Activated naive CD8-positive, alpha-beta T cell treated with anti-CD3 and anti-CD28 coated beads, Interleukin-2, amount 50 U/mL, for 24 hours (primary cell): ENCODE measurements at regions not wholly inside any gene's neighbourhood (a gene's known extent, or its start where the extent isn't known, plus 50 kb on each side); places are given as distances from the start of the nearest gene placed in this dataset.

Source experiments
- ATAC-seq: fragments of 150-1000 bp; cut with Tn5 transposase; one replicate; pipeline ENCODE4 v1.10.0; 2021
- DNase-seq: peaks from one replicate; pipeline ENCODE4 v3.0.0; 2021
- H3K27ac Mint-ChIP-seq: one replicate; pipeline ENCODE4 v1.8.0; 2021; ENCODE audit warnings: mild to moderate bottlenecking, mixed read lengths
- H3K27me3 Mint-ChIP-seq: one replicate; pipeline ENCODE4 v1.8.0; 2021; ENCODE audit warnings: mixed read lengths
- H3K36me3 Mint-ChIP-seq: one replicate; pipeline ENCODE4 v1.8.0; 2021; ENCODE audit warnings: low read depth, mixed read lengths
- H3K4me1 Mint-ChIP-seq: one replicate; pipeline ENCODE4 v1.8.0; 2021; ENCODE audit warnings: mixed read lengths
- H3K4me3 Mint-ChIP-seq: one replicate; pipeline ENCODE4 v1.8.0; 2021; ENCODE audit warnings: mild to moderate bottlenecking, moderate library complexity, mixed read lengths
- H3K9me3 Mint-ChIP-seq: one replicate; pipeline ENCODE4 v1.8.0; 2021; ENCODE audit warnings: mixed read lengths

- no peak overlapping the region for H3K27ac Mint-ChIP-seq
- peaks cover 3% of the 10 kb centered on the region for H3K9me3 Mint-ChIP-seq
- H3K4me3 Mint-ChIP-seq, result no peak overlapping the region
- no peaks in the 10 kb centered on the region for H3K27me3 Mint-ChIP-seq
- ATAC-seq (no peak), DNase-seq (no peak)
- no peaks in the 10 kb centered on the region for H3K36me3 Mint-ChIP-seq
- H3K4me1 Mint-ChIP-seq, result no peaks in the 10 kb centered on the region
Observed at GRCh38 chr3:117192888-117193287, 483.3 kb downstream of the TUSC7 start.

- Mint-ChIP-seq H3K4me1 (no peaks in the 10 kb centered on the region), H3K4me3 (no peak overlapping the region), H3K9me3 (peaks cover 3% of the 10 kb centered on the region), H3K36me3 (no peaks in the 10 kb centered on the region), H3K27ac (no peak overlapping the region), H3K27me3 (no peaks in the 10 kb centered on the region)
- no peak for ATAC-seq
- DNase-seq, result no peak
Observed at GRCh38 chr3:117193390-117193789, 483.8 kb downstream of the TUSC7 start.

GRCh38 chr3:117195034-117195433, 485.5 kb downstream of the TUSC7 start:
- ATAC-seq, result no peak
- peaks cover 10% of the 10 kb centered on the region for H3K9me3 Mint-ChIP-seq
- H3K4me1 Mint-ChIP-seq, result no peaks in the 10 kb centered on the region
- no peak overlapping the region for H3K4me3 Mint-ChIP-seq
- no peaks in the 10 kb centered on the region for H3K36me3 Mint-ChIP-seq
- no peak overlapping the region for H3K27ac Mint-ChIP-seq
- H3K27me3 Mint-ChIP-seq, result no peaks in the 10 kb centered on the region
- no peak for DNase-seq

- no peaks in the 10 kb centered on the region for H3K36me3 Mint-ChIP-seq
- H3K4me1 Mint-ChIP-seq, result no peaks in the 10 kb centered on the region
- DNase-seq (no peak), ATAC-seq (no peak)
- no peak overlapping the region for H3K27ac Mint-ChIP-seq
- no peak overlapping the region for H3K4me3 Mint-ChIP-seq
- H3K27me3 Mint-ChIP-seq, result no peaks in the 10 kb centered on the region
- H3K9me3 Mint-ChIP-seq, result peaks cover 18% of the 10 kb centered on the region
Observed at GRCh38 chr3:117200962-117201361, 491.4 kb downstream of the TUSC7 start.

GRCh38 chr3:117201901-117202774, 492.6 kb downstream of the TUSC7 start:
- Mint-ChIP-seq H3K4me3 (no peak overlapping the region), H3K4me1 (no peaks in the 10 kb centered on the region), H3K9me3 (peaks cover 18% of the 10 kb centered on the region), H3K27me3 (no peaks in the 10 kb centered on the region), H3K27ac (no peak overlapping the region), H3K36me3 (no peaks in the 10 kb centered on the region)
- DNase-seq (no peak), ATAC-seq (no peak)

- Mint-ChIP-seq H3K27me3 (no peaks in the 10 kb centered on the region), H3K27ac (no peak overlapping the region), H3K4me1 (no peaks in the 10 kb centered on the region), H3K36me3 (no peaks in the 10 kb centered on the region), H3K9me3 (peaks cover 5% of the 10 kb centered on the region), H3K4me3 (no peak overlapping the region)
- DNase-seq, result no peak
- ATAC-seq, result no peak
Observed at GRCh38 chr3:117217355-117217754, 507.8 kb downstream of the TUSC7 start.

- DNase-seq, result no peak
- Mint-ChIP-seq H3K27me3 (no peaks in the 10 kb centered on the region), H3K27ac (no peak overlapping the region), H3K4me3 (no peak overlapping the region), H3K36me3 (no peaks in the 10 kb centered on the region), H3K9me3 (peaks cover 2% of the 10 kb centered on the region), H3K4me1 (no peaks in the 10 kb centered on the region)
- ATAC-seq, result no peak
Observed at GRCh38 chr3:117217760-117218316, 508.3 kb downstream of the TUSC7 start.

GRCh38 chr3:117218641-117219048, 509.1 kb downstream of the TUSC7 start:
- H3K4me3 Mint-ChIP-seq, result no peak overlapping the region
- DNase-seq, result no peak
- H3K27me3 Mint-ChIP-seq, result no peaks in the 10 kb centered on the region
- no peak for ATAC-seq
- no peaks in the 10 kb centered on the region for H3K9me3 Mint-ChIP-seq
- no peak overlapping the region for H3K27ac Mint-ChIP-seq
- H3K4me1 Mint-ChIP-seq, result no peaks in the 10 kb centered on the region
- H3K36me3 Mint-ChIP-seq, result no peaks in the 10 kb centered on the region

GRCh38 chr3:117219296-117219695, 509.7 kb downstream of the TUSC7 start:
- ATAC-seq (no peak), DNase-seq (no peak)
- Mint-ChIP-seq H3K4me1 (no peaks in the 10 kb centered on the region), H3K27ac (no peak overlapping the region), H3K27me3 (no peaks in the 10 kb centered on the region), H3K36me3 (no peaks in the 10 kb centered on the region), H3K4me3 (no peak overlapping the region), H3K9me3 (no peaks in the 10 kb centered on the region)

GRCh38 chr3:117226932-117227331, 517.4 kb downstream of the TUSC7 start:
- no peak for ATAC-seq
- Mint-ChIP-seq H3K36me3 (no peaks in the 10 kb centered on the region), H3K9me3 (peaks cover 8% of the 10 kb centered on the region)

GRCh38 chr3:117228466-117228865, 518.9 kb downstream of the TUSC7 start:
- Mint-ChIP-seq H3K9me3 (peaks cover 8% of the 10 kb centered on the region), H3K27ac (no peak overlapping the region), H3K4me3 (no peak overlapping the region), H3K36me3 (no peaks in the 10 kb centered on the region), H3K4me1 (no peaks in the 10 kb centered on the region), H3K27me3 (peaks cover 2% of the 10 kb centered on the region)
- ATAC-seq, result no peak
- no peak for DNase-seq

More at GRCh38 chr3:117226932-117227331, 517.4 kb downstream of the TUSC7 start:
- DNase-seq, result no peak
- Mint-ChIP-seq H3K27me3 (peaks cover 2% of the 10 kb centered on the region), H3K27ac (no peak overlapping the region), H3K4me1 (no peaks in the 10 kb centered on the region), H3K4me3 (no peak overlapping the region)

- Mint-ChIP-seq H3K36me3 (no peaks in the 10 kb centered on the region), H3K4me1 (no peaks in the 10 kb centered on the region), H3K4me3 (no peak overlapping the region), H3K27ac (no peak overlapping the region), H3K9me3 (peaks cover 8% of the 10 kb centered on the region), H3K27me3 (peaks cover 2% of the 10 kb centered on the region)
- no peak for ATAC-seq
- no peak for DNase-seq
Observed at GRCh38 chr3:117230924-117231323, 521.3 kb downstream of the TUSC7 start.

GRCh38 chr3:117234331-117234730, 524.8 kb downstream of the TUSC7 start:
- H3K4me3 Mint-ChIP-seq, result no peak overlapping the region
- peaks cover 2% of the 10 kb centered on the region for H3K27me3 Mint-ChIP-seq
- H3K4me1 Mint-ChIP-seq, result no peaks in the 10 kb centered on the region
- H3K9me3 Mint-ChIP-seq, result peaks cover 8% of the 10 kb centered on the region
- ATAC-seq, result no peak
- H3K36me3 Mint-ChIP-seq, result no peaks in the 10 kb centered on the region
- DNase-seq, result no peak
- H3K27ac Mint-ChIP-seq, result no peak overlapping the region

GRCh38 chr3:117235304-117235703, 525.7 kb downstream of the TUSC7 start:
- Mint-ChIP-seq H3K9me3 (peaks cover 4% of the 10 kb centered on the region), H3K4me3 (no peak overlapping the region), H3K36me3 (no peaks in the 10 kb centered on the region), H3K27ac (no peak overlapping the region), H3K4me1 (no peaks in the 10 kb centered on the region), H3K27me3 (no peaks in the 10 kb centered on the region)
- ATAC-seq, result no peak
- DNase-seq, result no peak

GRCh38 chr3:117238806-117239205, 529.2 kb downstream of the TUSC7 start:
- no peaks in the 10 kb centered on the region for H3K4me1 Mint-ChIP-seq
- no peaks in the 10 kb centered on the region for H3K9me3 Mint-ChIP-seq
- no peak overlapping the region for H3K4me3 Mint-ChIP-seq
- H3K27me3 Mint-ChIP-seq, result no peaks in the 10 kb centered on the region
- DNase-seq, result no peak
- H3K27ac Mint-ChIP-seq, result no peak overlapping the region
- no peak for ATAC-seq
- H3K36me3 Mint-ChIP-seq, result no peaks in the 10 kb centered on the region
